Liver (tissue), 8 donors: ENCODE measurements at regions not wholly inside any gene's neighbourhood (a gene's known extent, or its start where the extent isn't known, plus 50 kb on each side); places are given as distances from the start of the nearest gene placed in this dataset.

Source experiments
- DNase-seq: peaks from one replicate; pipeline ENCODE4 v3.0.0-alpha.2; 2017; ENCODE audit warnings: low spot score
- H3K27ac ChIP-seq, 2 donors: one replicate each; pipeline ENCODE4 v1.7.0; 2013; ENCODE audit warnings: inconsistent platforms in 2 of 2, low read length in 2 of 2, control low read depth in 1 of 2, low read depth in 1 of 2, mild to moderate bottlenecking in 1 of 2
- H3K27me3 ChIP-seq, 4 donors: one replicate each; pipeline versions ENCODE4 v1.6.1 to v1.7.0; 2013; ENCODE audit warnings: low read length in 3 of 4, inconsistent platforms in 1 of 4, mild to moderate bottlenecking in 1 of 4, moderate library complexity in 1 of 4; ENCODE audit not compliant: control insufficient read depth in 4 of 4, insufficient read depth in 4 of 4
- H3K36me3 ChIP-seq, 4 donors: one replicate each; pipeline versions ENCODE4 v1.6.1 to v1.7.0; 2013; ENCODE audit warnings: low read length in 3 of 4, mild to moderate bottlenecking in 3 of 4, low read depth in 1 of 4, moderate library complexity in 1 of 4; ENCODE audit not compliant: control insufficient read depth in 4 of 4, insufficient read depth in 3 of 4
- H3K4me1 ChIP-seq, 4 donors: one replicate each; pipeline versions ENCODE4 v1.6.1 to v1.7.0; 2013; ENCODE audit warnings: low read length in 3 of 4, mild to moderate bottlenecking in 3 of 4, moderate library complexity in 1 of 4; ENCODE audit not compliant: control insufficient read depth in 4 of 4, insufficient read depth in 4 of 4
- H3K4me3 ChIP-seq, 3 donors: one replicate each; pipeline versions ENCODE4 v1.6.1 to v1.7.0; 2013; ENCODE audit warnings: low read length in 3 of 3, control low read depth in 1 of 3, low read depth in 1 of 3, mild to moderate bottlenecking in 1 of 3
- H3K9ac ChIP-seq, 2 donors: one replicate each; pipeline ENCODE4 v1.7.0; 2013; ENCODE audit warnings: low read length in 2 of 2, mild to moderate bottlenecking in 2 of 2, moderate library complexity in 2 of 2, control low read depth in 1 of 2, low read depth in 1 of 2
- H3K9me3 ChIP-seq, 4 donors: one replicate each; pipeline versions ENCODE4 v1.6.1 to v1.7.0; 2013; ENCODE audit warnings: low read length in 3 of 4; ENCODE audit not compliant: control insufficient read depth in 4 of 4
- ATF3 ChIP-seq: IDR thresholded peaks from 2 replicates; pipeline ENCODE4 v1.6.1; 2016; ENCODE audit warnings: antibody characterized with exemption
- CTCF ChIP-seq: fragments of 150-350 bp; IDR thresholded peaks from 2 replicates; pipeline ENCODE4 v1.5.1; 2017; ENCODE audit warnings: improper control_type of control experiment, low read depth, low read length; ENCODE audit not compliant: missing input control
- EGR1 ChIP-seq, 2 donors: IDR thresholded peaks; 2 replicates each; pipeline ENCODE4 v1.6.1; 2016 to 2018; ENCODE audit warnings: antibody characterized with exemption in 2 of 2, low read depth in 2 of 2
- FOXA1 ChIP-seq: IDR thresholded peaks from 2 replicates; pipeline ENCODE4 v1.6.1; 2016; ENCODE audit warnings: antibody characterized with exemption
- FOXA2 ChIP-seq: IDR thresholded peaks from 2 replicates; pipeline ENCODE4 v1.6.1; 2016; ENCODE audit warnings: antibody characterized with exemption
- GABPA ChIP-seq, 2 donors: IDR thresholded peaks in 1 of 2; conservative IDR thresholded peaks in 1 of 2; 2 replicates each; pipeline ENCODE4 v1.6.1; 2016; ENCODE audit warnings: antibody characterized with exemption in 2 of 2, mild to moderate bottlenecking in 1 of 2, moderate library complexity in 1 of 2
- HNF4A ChIP-seq, 2 donors: conservative IDR thresholded peaks; 2 replicates each; pipeline ENCODE4 v1.6.1; 2016; ENCODE audit warnings: antibody characterized with exemption in 2 of 2, mild to moderate bottlenecking in 2 of 2
- HNF4G ChIP-seq: IDR thresholded peaks from 2 replicates; pipeline ENCODE4 v1.6.1; 2016; ENCODE audit warnings: antibody characterized with exemption
- JUND ChIP-seq, 2 donors: IDR thresholded peaks; 2 replicates each; pipeline ENCODE4 v1.6.1; 2016; ENCODE audit warnings: antibody characterized with exemption in 2 of 2
- MAX ChIP-seq: IDR thresholded peaks from 2 replicates; pipeline ENCODE4 v1.6.1; 2016; ENCODE audit warnings: antibody characterized with exemption
- NR2F2 ChIP-seq: IDR thresholded peaks from 2 replicates; pipeline ENCODE4 v1.6.1; 2016; ENCODE audit warnings: antibody characterized with exemption
- RAD21 ChIP-seq, 2 donors: IDR thresholded peaks; 2 replicates each; pipeline ENCODE4 v1.6.1; 2016; ENCODE audit warnings: antibody characterized with exemption in 2 of 2, mild to moderate bottlenecking in 2 of 2
- REST ChIP-seq: IDR thresholded peaks from 2 replicates; pipeline ENCODE4 v1.6.1; 2016; ENCODE audit warnings: antibody characterized with exemption, mild to moderate bottlenecking
- RXRA ChIP-seq, 2 donors: IDR thresholded peaks; 2 replicates each; pipeline ENCODE4 v1.6.1; 2017 to 2018; ENCODE audit warnings: antibody characterized with exemption in 2 of 2, mild to moderate bottlenecking in 1 of 2
- SP1 ChIP-seq: IDR thresholded peaks from 2 replicates; pipeline ENCODE4 v1.6.1; 2018; ENCODE audit warnings: antibody characterized with exemption, mild to moderate bottlenecking
- TAF1 ChIP-seq: conservative IDR thresholded peaks from 2 replicates; pipeline ENCODE4 v1.6.1; 2016; ENCODE audit warnings: antibody characterized with exemption, mild to moderate bottlenecking
- YY1 ChIP-seq: IDR thresholded peaks from 2 replicates; pipeline ENCODE4 v1.6.1; 2016; ENCODE audit warnings: antibody characterized with exemption, mild to moderate bottlenecking
- ZBTB33 ChIP-seq: IDR thresholded peaks from 2 replicates; pipeline ENCODE4 v1.6.1; 2016; ENCODE audit warnings: antibody characterized with exemption
- whole genome bisulfite sequencing: extraction: QIAGEN DNeasy Blood & Tissue Kit; methylation state at CpG from one replicate; pipeline ENCODE4 v1.1.7; 2013; 5-methylcytosine and 5-hydroxymethylcytosine counted together
- donor health status: healthy.
- donor health status: healthy.
- donor health status: healthy.
- donor health status: healthy.
- donor health status: healthy.

- Histone ChIP-seq H3K4me3 (no peak overlapping the region), H3K9ac (no peak overlapping the region), H3K27me3 (no peaks in the 10 kb centered on the region), H3K9me3 (no peaks in the 10 kb centered on the region), H3K4me1 (peaks cover 0 to under 1% (median 0%) of the 10 kb centered on the region in 4 donors), H3K27ac (no peak overlapping the region), H3K36me3 (no peaks in the 10 kb centered on the region)
- 84% methylated on average over 2 of the region's 2 CpGs for WGBS
- TF ChIP-seq ZBTB33, result no peak
- DNase-seq, result no peak
Measured at GRCh38 chr6:63496361-63496804, 75.9 kb upstream of the LOC128125822 start.

- no peak for DNase-seq
- no peaks in the 10 kb centered on the region for H3K9me3 ChIP-seq
- no peak for TF ChIP-seq FOXA1
- TF ChIP-seq NR2F2, result no peak
- TF ChIP-seq REST, result no peak
- no peak for TF ChIP-seq TAF1
- TF ChIP-seq HNF4G, result no peak
- no peak for TF ChIP-seq JUND (IDR thresholded peaks at IDR 0.05)
- TF ChIP-seq GABPA (IDR thresholded peaks at IDR 0.05 in 1 of 2, conservative IDR thresholded peaks at IDR 0.05 in 1 of 2), result no peak
- TF ChIP-seq RXRA (IDR thresholded peaks at IDR 0.05), result no peak
- TF ChIP-seq HNF4A (conservative IDR thresholded peaks at IDR 0.05), result no peak
- no peak for TF ChIP-seq ZBTB33
- no peak for TF ChIP-seq CTCF
- TF ChIP-seq RAD21 (IDR thresholded peaks at IDR 0.05), result no peak
- TF ChIP-seq YY1, result no peak
- no peak for TF ChIP-seq ATF3
- TF ChIP-seq SP1, result no peak
- TF ChIP-seq MAX, result no peak
- TF ChIP-seq FOXA2, result no peak
- TF ChIP-seq EGR1 (IDR thresholded peaks at IDR 0.05; ENCODE audit: low read depth in 2 of 2), result no peak
- H3K9ac ChIP-seq, result no peak overlapping the region
- no peaks in the 10 kb centered on the region for H3K36me3 ChIP-seq
- H3K27me3 ChIP-seq, result no peaks in the 10 kb centered on the region
- no peaks in the 10 kb centered on the region for H3K4me1 ChIP-seq
- H3K4me3 ChIP-seq, result no peak overlapping the region
- H3K27ac ChIP-seq, result no peak overlapping the region
Measured at GRCh38 chr6:63502156-63502555, 70.1 kb upstream of the LOC128125822 start.
